Osteocyte (in vitro differentiated cells): ENCODE measurements at regions not wholly inside any gene's neighbourhood (a gene's known extent, or its start where the extent isn't known, plus 50 kb on each side); places are given as distances from the start of the nearest gene placed in this dataset.
A peak's percentile ranks its signal among the peaks of the same experiment; 100 is the strongest.

Experiments used
- DNase-seq: peaks from one replicate; pipeline ENCODE4 v3.0.0; 2021; ENCODE audit warnings: mixed read lengths; ENCODE audit not compliant: unreplicated experiment; ENCODE audit errors: extremely low spot score
- H3K27ac Mint-ChIP-seq: one replicate; pipeline ENCODE4 v1.8.0; 2021; ENCODE audit warnings: mild to moderate bottlenecking, mixed read lengths; ENCODE audit not compliant: unreplicated experiment
- H3K27me3 Mint-ChIP-seq: one replicate; pipeline ENCODE4 v1.8.0; 2021; ENCODE audit warnings: mixed read lengths; ENCODE audit not compliant: unreplicated experiment
- H3K36me3 Mint-ChIP-seq: one replicate; pipeline ENCODE4 v1.8.0; 2021; ENCODE audit warnings: mixed read lengths; ENCODE audit not compliant: unreplicated experiment
- H3K4me1 Mint-ChIP-seq: one replicate; pipeline ENCODE4 v1.8.0; 2021; ENCODE audit warnings: mixed read lengths; ENCODE audit not compliant: unreplicated experiment
- H3K4me3 Mint-ChIP-seq: one replicate; pipeline ENCODE4 v1.8.0; 2021; ENCODE audit warnings: mild to moderate bottlenecking, moderate library complexity, mixed read lengths; ENCODE audit not compliant: unreplicated experiment
- H3K9me3 Mint-ChIP-seq: one replicate; pipeline ENCODE4 v1.8.0; 2021; ENCODE audit warnings: mixed read lengths; ENCODE audit not compliant: unreplicated experiment
- CTCF ChIP-seq: fragments of 200-600 bp; sonication (generic); IDR thresholded peaks from 2 replicates; pipeline ENCODE4 v1.5.0; 2021; ENCODE audit warnings: antibody characterized with exemption, mild to moderate bottlenecking, moderate library complexity

GRCh38 chr20:11714886-11715285 lies 202.8 kb upstream of the BTBD3 start:
- H3K4me3 Mint-ChIP-seq: peak overlapping the region; percentile 20
- peaks cover 3% of the 10 kb centered on the region for H3K9me3 Mint-ChIP-seq
- no peak for DNase-seq
- H3K36me3 Mint-ChIP-seq: no peaks in the 10 kb centered on the region
- peak overlapping the region; percentile 73 for H3K27ac Mint-ChIP-seq
- H3K27me3 Mint-ChIP-seq: no peaks in the 10 kb centered on the region
- no peak for TF ChIP-seq CTCF
- H3K4me1 Mint-ChIP-seq: peaks cover 26% of the 10 kb centered on the region

- H3K4me3 Mint-ChIP-seq: no peak overlapping the region
- peak; percentile 65 for TF ChIP-seq CTCF
- no peak for DNase-seq
- H3K36me3 Mint-ChIP-seq: no peaks in the 10 kb centered on the region
- H3K27ac Mint-ChIP-seq: peak overlapping the region; percentile 43
- no peaks in the 10 kb centered on the region for H3K9me3 Mint-ChIP-seq
- H3K27me3 Mint-ChIP-seq: no peaks in the 10 kb centered on the region
- H3K4me1 Mint-ChIP-seq: peaks cover 26% of the 10 kb centered on the region
Observed at GRCh38 chr20:11716239-11716944, 201.3 kb upstream of the BTBD3 start.

GRCh38 chr20:11716945-11717248 lies 200.8 kb upstream of the BTBD3 start:
- H3K9me3 Mint-ChIP-seq: no peaks in the 10 kb centered on the region
- no peak overlapping the region for H3K4me3 Mint-ChIP-seq
- H3K4me1 Mint-ChIP-seq: peaks cover 26% of the 10 kb centered on the region
- TF ChIP-seq CTCF: no peak
- no peaks in the 10 kb centered on the region for H3K27me3 Mint-ChIP-seq
- H3K36me3 Mint-ChIP-seq: no peaks in the 10 kb centered on the region
- DNase-seq: no peak
- H3K27ac Mint-ChIP-seq: peak overlapping the region; percentile 43

- Mint-ChIP-seq H3K36me3 (no peaks in the 10 kb centered on the region), H3K4me1 (peaks cover 26% of the 10 kb centered on the region), H3K9me3 (no peaks in the 10 kb centered on the region), H3K27ac (no peak overlapping the region), H3K4me3 (no peak overlapping the region), H3K27me3 (no peaks in the 10 kb centered on the region)
- no peak for DNase-seq
- no peak for TF ChIP-seq CTCF
Observed at GRCh38 chr20:11717562-11717961, 200.1 kb upstream of the BTBD3 start.

- Mint-ChIP-seq H3K9me3 (no peaks in the 10 kb centered on the region), H3K27ac (no peak overlapping the region), H3K27me3 (no peaks in the 10 kb centered on the region), H3K36me3 (no peaks in the 10 kb centered on the region), H3K4me3 (no peak overlapping the region), H3K4me1 (peaks cover 26% of the 10 kb centered on the region)
- TF ChIP-seq CTCF: no peak
- no peak for DNase-seq
Observed at GRCh38 chr20:11718474-11719094, 199.1 kb upstream of the BTBD3 start.
